ENCODE measurements at regions not wholly inside any gene's neighbourhood (a gene's known extent, or its start where the extent isn't known, plus 50 kb on each side); places are given as distances from the start of the nearest gene placed in this dataset.
"Not testable (repeated sequence)": the region's sequence is repeated elsewhere in the genome, so short reads cannot be mapped to it uniquely, and the experiment has no call there.

DNA sequence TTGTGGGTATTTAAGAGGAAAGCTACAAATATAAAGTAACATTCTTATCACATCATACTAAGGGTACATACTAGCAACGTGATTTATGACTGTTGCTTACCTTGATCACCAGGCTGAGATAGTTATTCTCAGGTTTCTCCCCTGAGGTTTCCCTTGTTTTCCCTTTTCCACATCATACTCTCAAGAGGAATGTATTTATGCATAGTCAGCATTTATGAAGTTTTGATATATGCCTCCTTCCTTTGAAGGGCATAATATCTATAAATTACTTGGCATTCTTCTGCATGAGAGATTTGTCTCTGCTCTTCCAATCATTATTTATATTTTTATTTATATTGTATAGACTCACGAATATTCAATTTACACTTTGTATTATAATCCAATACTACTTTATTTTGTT lies 726.7 kb upstream of the ADGRB3 start:
- Histone ChIP-seq H3K4ac (ENCODE audit: low read length) (no peak overlapping the region), H3K27ac (replicated peaks; ENCODE audit: low read length) (no peak overlapping the region), H4K91ac (ENCODE audit: low read depth, low read length, poor library complexity) (no peak overlapping the region), H2AK5ac (ENCODE audit: low read depth, low read length) (no peak overlapping the region), H3K23ac (ENCODE audit: low read depth, low read length, poor library complexity) (no peak overlapping the region), H3K14ac (ENCODE audit: low read length) (no peak overlapping the region), H3K4me3 (ENCODE audit: low read length in 2 of 2) (no peak overlapping the region), H3K4me1 (ENCODE audit: control insufficient read depth in 2 of 2, insufficient read depth in 1 of 2, low read depth in 1 of 2, low read length in 2 of 2) (no peaks in the 10 kb centered on the region), H4K8ac (ENCODE audit: low read depth, low read length) (no peak overlapping the region), H2BK15ac (ENCODE audit: low read length) (no peak overlapping the region), H3K9ac (ENCODE audit: low read depth, low read length, poor library complexity) (no peak overlapping the region), H3K79me1 (ENCODE audit: low read depth, low read length) (no peaks in the 10 kb centered on the region), H2BK5ac (ENCODE audit: low read length) (no peak overlapping the region), H3K9me3 (replicated peaks in 1 of 2; ENCODE audit: control insufficient read depth in 2 of 2, insufficient read depth in 1 of 2, low read depth in 1 of 2, low read length in 2 of 2) (no peaks in the 10 kb centered on the region), H2BK12ac (ENCODE audit: low read length) (no peak overlapping the region), H3K36me3 (replicated peaks in 1 of 2; ENCODE audit: control insufficient read depth in 2 of 2, insufficient read depth in 2 of 2, low read length in 2 of 2) (no peaks in the 10 kb centered on the region), H3K27me3 (ENCODE audit: control insufficient read depth in 3 of 3, insufficient read depth in 3 of 3, low read depth in 1 of 3, low read length in 3 of 3) (no peaks in the 10 kb centered on the region), H3K4me2 (ENCODE audit: insufficient read depth, low read length, poor library complexity, severe bottlenecking) (no peak overlapping the region), H2AFZ (ENCODE audit: low read length) (no peak overlapping the region), H3K18ac (ENCODE audit: low read length) (no peak overlapping the region), H2BK120ac (ENCODE audit: low read depth, low read length) (no peak overlapping the region)
- DNase-seq (ENCODE audit: low spot score) = no peak
- WGBS, 2 donors (ENCODE audit: extremely low coverage in 2 of 2, insufficient read length in 2 of 2, insufficient replicate concordance in 1 of 2) = no CpG with 5 or more reads among the region's 2 CpGs

- not testable (repeated sequence) for H3K4me2 ChIP-seq (ENCODE audit: insufficient read depth, low read length, poor library complexity, severe bottlenecking); H3K9me3 ChIP-seq (replicated peaks in 1 of 2; ENCODE audit: control insufficient read depth in 2 of 2, insufficient read depth in 1 of 2, low read depth in 1 of 2, low read length in 2 of 2); H2AK5ac ChIP-seq (ENCODE audit: low read depth, low read length); H3K27ac ChIP-seq (replicated peaks; ENCODE audit: low read length); H3K36me3 ChIP-seq (replicated peaks in 1 of 2; ENCODE audit: control insufficient read depth in 2 of 2, insufficient read depth in 2 of 2, low read length in 2 of 2); H4K91ac ChIP-seq (ENCODE audit: low read depth, low read length, poor library complexity); H3K27me3 ChIP-seq (ENCODE audit: control insufficient read depth in 3 of 3, insufficient read depth in 3 of 3, low read depth in 1 of 3, low read length in 3 of 3); H3K79me1 ChIP-seq (ENCODE audit: low read depth, low read length); H3K23ac ChIP-seq (ENCODE audit: low read depth, low read length, poor library complexity); H3K4me1 ChIP-seq (ENCODE audit: control insufficient read depth in 2 of 2, insufficient read depth in 1 of 2, low read depth in 1 of 2, low read length in 2 of 2); H3K18ac ChIP-seq (ENCODE audit: low read length); H3K4me3 ChIP-seq (ENCODE audit: low read length in 2 of 2); H2BK5ac ChIP-seq (ENCODE audit: low read length); H2AFZ ChIP-seq (ENCODE audit: low read length); H3K14ac ChIP-seq (ENCODE audit: low read length); H4K8ac ChIP-seq (ENCODE audit: low read depth, low read length); DNase-seq (ENCODE audit: low spot score); H3K9ac ChIP-seq (ENCODE audit: low read depth, low read length, poor library complexity); H2BK120ac ChIP-seq (ENCODE audit: low read depth, low read length); H2BK15ac ChIP-seq (ENCODE audit: low read length); H3K4ac ChIP-seq (ENCODE audit: low read length); H2BK12ac ChIP-seq (ENCODE audit: low read length)
Observed at GRCh38 chr6:67904735-67905134, 730.3 kb upstream of the ADGRB3 start.

DNA sequence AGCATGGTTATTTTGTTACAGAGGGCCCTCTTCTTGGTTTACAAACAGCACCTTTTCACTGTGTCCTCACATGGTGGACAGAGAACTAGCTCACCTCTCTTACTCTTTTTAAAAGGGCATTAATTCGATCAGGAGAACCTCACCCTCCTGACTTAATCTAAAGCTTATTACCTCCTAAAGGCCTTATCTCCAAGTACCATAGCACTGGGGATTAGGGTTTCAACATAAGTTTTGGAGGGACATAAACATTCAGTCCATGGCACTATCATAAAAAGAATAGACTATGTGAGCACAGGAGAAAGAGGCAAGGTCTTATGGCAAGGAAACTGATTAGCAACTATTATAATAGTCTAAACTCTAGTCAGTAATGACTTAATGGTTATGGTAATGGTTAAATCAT lies 736.2 kb upstream of the ADGRB3 start:
- Histone ChIP-seq H3K27me3 (ENCODE audit: control insufficient read depth in 3 of 3, insufficient read depth in 3 of 3, low read depth in 1 of 3, low read length in 3 of 3) (no peaks in the 10 kb centered on the region), H3K36me3 (replicated peaks in 1 of 2; ENCODE audit: control insufficient read depth in 2 of 2, insufficient read depth in 2 of 2, low read length in 2 of 2) (no peaks in the 10 kb centered on the region), H4K91ac (ENCODE audit: low read depth, low read length, poor library complexity) (no peak overlapping the region), H3K9me3 (replicated peaks in 1 of 2; ENCODE audit: control insufficient read depth in 2 of 2, insufficient read depth in 1 of 2, low read depth in 1 of 2, low read length in 2 of 2) (no peaks in the 10 kb centered on the region), H2AFZ (ENCODE audit: low read length) (no peak overlapping the region), H3K9ac (ENCODE audit: low read depth, low read length, poor library complexity) (no peak overlapping the region), H2AK5ac (ENCODE audit: low read depth, low read length) (no peak overlapping the region), H3K4me1 (ENCODE audit: control insufficient read depth in 2 of 2, insufficient read depth in 1 of 2, low read depth in 1 of 2, low read length in 2 of 2) (no peaks in the 10 kb centered on the region), H3K14ac (ENCODE audit: low read length) (no peak overlapping the region), H3K79me1 (ENCODE audit: low read depth, low read length) (no peaks in the 10 kb centered on the region), H2BK15ac (ENCODE audit: low read length) (no peak overlapping the region), H3K23ac (ENCODE audit: low read depth, low read length, poor library complexity) (no peak overlapping the region), H3K18ac (ENCODE audit: low read length) (no peak overlapping the region), H3K4ac (ENCODE audit: low read length) (no peak overlapping the region), H3K4me2 (ENCODE audit: insufficient read depth, low read length, poor library complexity, severe bottlenecking) (no peak overlapping the region), H3K4me3 (ENCODE audit: low read length in 2 of 2) (no peak overlapping the region), H2BK12ac (ENCODE audit: low read length) (no peak overlapping the region), H4K8ac (ENCODE audit: low read depth, low read length) (no peak overlapping the region), H2BK5ac (ENCODE audit: low read length) (no peak overlapping the region), H2BK120ac (ENCODE audit: low read depth, low read length) (no peak overlapping the region), H3K27ac (replicated peaks; ENCODE audit: low read length) (no peak overlapping the region)
- no peak for DNase-seq (ENCODE audit: low spot score)
- WGBS, 2 donors (ENCODE audit: extremely low coverage in 2 of 2, insufficient read length in 2 of 2, insufficient replicate concordance in 1 of 2) = no CpG with 5 or more reads among the region's 1 CpG

DNA sequence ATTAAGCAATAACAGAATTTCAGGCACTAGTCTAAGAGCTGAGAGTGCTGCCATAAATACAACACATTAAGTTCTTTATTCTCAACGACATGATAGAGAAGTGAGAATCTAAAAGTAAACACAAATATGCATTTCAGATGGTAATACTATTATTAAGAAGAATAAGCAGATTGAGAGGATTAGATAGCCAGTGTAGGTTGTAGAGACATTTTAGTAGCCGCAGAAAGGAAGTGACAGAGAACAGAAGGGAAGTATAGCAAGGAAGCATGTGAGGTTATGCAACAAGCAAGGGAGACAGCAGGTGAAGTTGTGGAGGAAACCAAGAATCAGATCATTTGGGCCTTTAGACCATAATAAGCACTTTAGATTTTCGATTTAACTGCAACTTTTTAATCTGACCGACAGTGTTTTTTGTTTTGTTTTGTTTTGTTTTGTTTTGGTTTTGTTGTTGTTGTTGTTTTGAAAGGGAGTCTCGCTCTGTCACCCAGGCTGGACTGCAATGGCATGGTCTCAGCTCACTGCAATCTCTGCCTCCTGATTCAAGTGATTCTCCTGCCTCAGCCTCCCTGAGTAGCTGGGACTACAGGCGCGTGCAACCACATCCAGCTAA lies 737.0 kb upstream of the ADGRB3 start:
- Histone ChIP-seq H3K27ac (replicated peaks; ENCODE audit: low read length) (no peak overlapping the region), H3K4me2 (ENCODE audit: insufficient read depth, low read length, poor library complexity, severe bottlenecking) (no peak overlapping the region), H3K27me3 (ENCODE audit: control insufficient read depth in 3 of 3, insufficient read depth in 3 of 3, low read depth in 1 of 3, low read length in 3 of 3) (no peaks in the 10 kb centered on the region), H3K79me1 (ENCODE audit: low read depth, low read length) (no peaks in the 10 kb centered on the region), H3K14ac (ENCODE audit: low read length) (no peak overlapping the region), H3K18ac (ENCODE audit: low read length) (no peak overlapping the region), H2AK5ac (ENCODE audit: low read depth, low read length) (no peak overlapping the region), H3K23ac (ENCODE audit: low read depth, low read length, poor library complexity) (no peak overlapping the region), H3K9me3 (replicated peaks in 1 of 2; ENCODE audit: control insufficient read depth in 2 of 2, insufficient read depth in 1 of 2, low read depth in 1 of 2, low read length in 2 of 2) (no peaks in the 10 kb centered on the region), H3K4ac (ENCODE audit: low read length) (no peak overlapping the region), H2AFZ (ENCODE audit: low read length) (no peak overlapping the region), H4K91ac (ENCODE audit: low read depth, low read length, poor library complexity) (no peak overlapping the region), H2BK15ac (ENCODE audit: low read length) (no peak overlapping the region), H2BK12ac (ENCODE audit: low read length) (no peak overlapping the region), H3K4me1 (ENCODE audit: control insufficient read depth in 2 of 2, insufficient read depth in 1 of 2, low read depth in 1 of 2, low read length in 2 of 2) (no peaks in the 10 kb centered on the region), H4K8ac (ENCODE audit: low read depth, low read length) (no peak overlapping the region), H3K4me3 (ENCODE audit: low read length in 2 of 2) (no peak overlapping the region), H3K36me3 (replicated peaks in 1 of 2; ENCODE audit: control insufficient read depth in 2 of 2, insufficient read depth in 2 of 2, low read length in 2 of 2) (no peaks in the 10 kb centered on the region), H2BK120ac (ENCODE audit: low read depth, low read length) (no peak overlapping the region), H3K9ac (ENCODE audit: low read depth, low read length, poor library complexity) (no peak overlapping the region), H2BK5ac (ENCODE audit: low read length) (no peak overlapping the region)
- WGBS, 2 donors (ENCODE audit: extremely low coverage in 2 of 2, insufficient read length in 2 of 2, insufficient replicate concordance in 1 of 2) = no CpG with 5 or more reads among the region's 7 CpGs
- no peak for DNase-seq (ENCODE audit: low spot score)

Data from neuronal stem cell (in vitro differentiated cells).